Progenitor cell of endocrine pancreas (in vitro differentiated cells): ENCODE measurements at regions not wholly inside any gene's neighbourhood (a gene's known extent, or its start where the extent isn't known, plus 50 kb on each side); places are given as distances from the start of the nearest gene placed in this dataset.

Experiments
- DNase-seq: peaks from one replicate; pipeline ENCODE4 v3.0.0; 2021; ENCODE audit warnings: low spot score; ENCODE audit not compliant: unreplicated experiment
- H3K27ac Mint-ChIP-seq: 2 replicates; pipeline ENCODE4 v1.8.0; 2021; ENCODE audit warnings: mild to moderate bottlenecking, moderate library complexity, mixed read lengths
- H3K27me3 Mint-ChIP-seq: 2 replicates; pipeline ENCODE4 v1.8.0; 2021; ENCODE audit warnings: mixed read lengths
- H3K36me3 Mint-ChIP-seq: 2 replicates; pipeline ENCODE4 v1.8.0; 2022; ENCODE audit warnings: mixed read lengths; ENCODE audit not compliant: insufficient read depth
- H3K4me1 Mint-ChIP-seq: 2 replicates; pipeline ENCODE4 v1.8.0; 2021; ENCODE audit warnings: low read depth, mixed read lengths
- H3K4me3 Mint-ChIP-seq: 2 replicates; pipeline ENCODE4 v1.8.0; 2021; ENCODE audit warnings: low read depth, mild to moderate bottlenecking, moderate library complexity, mixed read lengths
- H3K9me3 Mint-ChIP-seq: 2 replicates; pipeline ENCODE4 v1.8.0; 2021; ENCODE audit warnings: low read depth, mixed read lengths
- CTCF ChIP-seq: fragments of 200-600 bp; sonication (generic); IDR thresholded peaks from one replicate; pipeline ENCODE4 v1.5.0; 2021; ENCODE audit warnings: antibody characterized with exemption, mild to moderate bottlenecking; ENCODE audit not compliant: unreplicated experiment

GRCh38 chr5:13640270-13640669 is 304.2 kb downstream of the DNAH5 start:
- peaks cover 20% of the 10 kb centered on the region for H3K9me3 Mint-ChIP-seq
- no peak for DNase-seq
- no peaks in the 10 kb centered on the region for H3K27me3 Mint-ChIP-seq
- no peak overlapping the region for H3K4me3 Mint-ChIP-seq
- TF ChIP-seq CTCF, result no peak
- no peak overlapping the region for H3K27ac Mint-ChIP-seq
- peaks cover 4% of the 10 kb centered on the region for H3K36me3 Mint-ChIP-seq
- H3K4me1 Mint-ChIP-seq, result peaks cover 11% of the 10 kb centered on the region

- Mint-ChIP-seq H3K27me3 (no peaks in the 10 kb centered on the region), H3K4me1 (peaks cover 15% of the 10 kb centered on the region), H3K27ac (no peak overlapping the region), H3K9me3 (peaks cover 26% of the 10 kb centered on the region), H3K36me3 (peaks cover 1% of the 10 kb centered on the region), H3K4me3 (no peak overlapping the region)
- no peak for DNase-seq
- no peak for TF ChIP-seq CTCF
Measured at GRCh38 chr5:13632676-13633075, 311.8 kb downstream of the DNAH5 start.

GRCh38 chr5:13629218-13629617 is 315.3 kb downstream of the DNAH5 start:
- TF ChIP-seq CTCF, result no peak
- no peak overlapping the region for H3K4me3 Mint-ChIP-seq
- H3K27me3 Mint-ChIP-seq, result no peaks in the 10 kb centered on the region
- peaks cover 9% of the 10 kb centered on the region for H3K4me1 Mint-ChIP-seq
- H3K36me3 Mint-ChIP-seq, result peaks cover 1% of the 10 kb centered on the region
- H3K9me3 Mint-ChIP-seq, result peaks cover 23% of the 10 kb centered on the region
- no peak for DNase-seq
- H3K27ac Mint-ChIP-seq, result no peak overlapping the region

GRCh38 chr5:13627673-13628454 is 316.6 kb downstream of the DNAH5 start:
- H3K9me3 Mint-ChIP-seq, result peaks cover 21% of the 10 kb centered on the region
- TF ChIP-seq CTCF, result no peak
- no peak overlapping the region for H3K27ac Mint-ChIP-seq
- H3K36me3 Mint-ChIP-seq, result peaks cover 1% of the 10 kb centered on the region
- DNase-seq, result no peak
- H3K4me3 Mint-ChIP-seq, result no peak overlapping the region
- peaks cover 19% of the 10 kb centered on the region for H3K4me1 Mint-ChIP-seq
- no peaks in the 10 kb centered on the region for H3K27me3 Mint-ChIP-seq

- DNase-seq, result no peak
- TF ChIP-seq CTCF, result no peak
- peaks cover 24% of the 10 kb centered on the region for H3K4me1 Mint-ChIP-seq
- peaks cover 1% of the 10 kb centered on the region for H3K36me3 Mint-ChIP-seq
- no peak overlapping the region for H3K27ac Mint-ChIP-seq
- H3K4me3 Mint-ChIP-seq, result no peak overlapping the region
- no peaks in the 10 kb centered on the region for H3K27me3 Mint-ChIP-seq
- H3K9me3 Mint-ChIP-seq, result peaks cover 17% of the 10 kb centered on the region
Measured at GRCh38 chr5:13625616-13626198, 318.8 kb downstream of the DNAH5 start.
